ENCODE measurements at regions not wholly inside any gene's neighbourhood (a gene's known extent, or its start where the extent isn't known, plus 50 kb on each side); places are given as distances from the start of the nearest gene placed in this dataset.

DNA sequence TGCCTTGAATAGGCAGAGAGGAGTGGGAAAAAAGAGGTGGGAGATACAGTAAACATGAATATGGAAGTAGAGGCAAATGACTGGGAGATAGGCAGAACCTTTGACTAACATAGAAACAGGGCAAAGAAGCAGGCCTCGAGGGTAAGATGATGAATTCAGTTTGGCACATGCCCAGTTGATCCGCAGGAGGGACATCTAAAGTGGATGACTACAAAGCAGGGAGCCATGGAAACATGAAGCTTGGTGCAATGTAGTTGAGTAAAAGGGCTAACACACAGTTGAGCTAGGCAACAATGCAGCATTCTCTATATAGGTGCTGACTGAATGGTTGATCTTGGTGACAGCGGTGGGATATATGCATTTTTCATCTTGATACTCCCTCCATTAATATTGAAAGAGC is 253.8 kb downstream of the DMRT2 start:
- no peaks in the 10 kb centered on the region for H3K79me2 ChIP-seq (ENCODE audit: control insufficient read depth, insufficient read depth, low read length)
- ChIA-PET POLR2A (no interaction called here), CTCF (no interaction called here)
- TF ChIP-seq EZH2 (IDR thresholded peaks at IDR 0.05; ENCODE audit: borderline replicate concordance, low read depth, low read length, severe bottlenecking): no peak
- no peak for TF ChIP-seq FOS (IDR thresholded peaks at IDR 0.05; ENCODE audit: borderline replicate concordance, insufficient read depth, low read length)
- no peak for TF ChIP-seq POLR2A (IDR thresholded peaks at IDR 0.05; ENCODE audit: low read depth, low read length)
- TF ChIP-seq GATA2 (IDR thresholded peaks at IDR 0.05; ENCODE audit: insufficient read depth, insufficient read length, low read depth, low read length): no peak
- TF ChIP-seq, protein P1, sequence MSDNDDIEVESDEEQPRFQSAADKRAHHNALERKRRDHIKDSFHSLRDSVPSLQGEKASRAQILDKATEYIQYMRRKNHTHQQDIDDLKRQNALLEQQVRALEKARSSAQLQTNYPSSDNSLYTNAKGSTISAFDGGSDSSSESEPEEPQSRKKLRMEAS (IDR thresholded peaks at IDR 0.05; ENCODE audit: insufficient read depth, insufficient read length): no peak
- TF ChIP-seq, protein P2, sequence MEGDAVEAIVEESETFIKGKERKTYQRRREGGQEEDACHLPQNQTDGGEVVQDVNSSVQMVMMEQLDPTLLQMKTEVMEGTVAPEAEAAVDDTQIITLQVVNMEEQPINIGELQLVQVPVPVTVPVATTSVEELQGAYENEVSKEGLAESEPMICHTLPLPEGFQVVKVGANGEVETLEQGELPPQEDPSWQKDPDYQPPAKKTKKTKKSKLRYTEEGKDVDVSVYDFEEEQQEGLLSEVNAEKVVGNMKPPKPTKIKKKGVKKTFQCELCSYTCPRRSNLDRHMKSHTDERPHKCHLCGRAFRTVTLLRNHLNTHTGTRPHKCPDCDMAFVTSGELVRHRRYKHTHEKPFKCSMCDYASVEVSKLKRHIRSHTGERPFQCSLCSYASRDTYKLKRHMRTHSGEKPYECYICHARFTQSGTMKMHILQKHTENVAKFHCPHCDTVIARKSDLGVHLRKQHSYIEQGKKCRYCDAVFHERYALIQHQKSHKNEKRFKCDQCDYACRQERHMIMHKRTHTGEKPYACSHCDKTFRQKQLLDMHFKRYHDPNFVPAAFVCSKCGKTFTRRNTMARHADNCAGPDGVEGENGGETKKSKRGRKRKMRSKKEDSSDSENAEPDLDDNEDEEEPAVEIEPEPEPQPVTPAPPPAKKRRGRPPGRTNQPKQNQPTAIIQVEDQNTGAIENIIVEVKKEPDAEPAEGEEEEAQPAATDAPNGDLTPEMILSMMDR (IDR thresholded peaks at IDR 0.05; ENCODE audit: extremely low read depth in 1 of 2, insufficient read depth in 1 of 2, low read depth in 1 of 2, low read length in 2 of 2): no peak
- TF ChIP-seq MYC (IDR thresholded peaks at IDR 0.05; ENCODE audit: low read depth, low read length): no peak
- dilution Hi-C loops (cut with MboI; ENCODE audit: extremely low pct_ligation_motif_present, low sequenced_read_pairs): no loop called here
- no peaks in the 10 kb centered on the region for H4K20me1 ChIP-seq (replicated peaks; ENCODE audit: control insufficient read depth, extremely low read depth, insufficient read depth, low read length)
- H3K9ac ChIP-seq (replicated peaks; ENCODE audit: extremely low read depth, insufficient read depth, low read length): no peak overlapping the region
- DNase-seq (ENCODE audit: low read depth, low spot score) (no peak), FAIRE-seq (no peak)
- H3K4me1 ChIP-seq (ENCODE audit: control insufficient read depth, extremely low read depth, insufficient read depth, low read length): no peaks in the 10 kb centered on the region
- no peak overlapping the region for H3K4me3 ChIP-seq (replicated peaks in 1 of 3; ENCODE audit: insufficient read depth in 1 of 3, low read depth in 1 of 3, low read length in 3 of 3)
- H2AFZ ChIP-seq (ENCODE audit: low read depth, low read length): no peak overlapping the region
- H3K27ac ChIP-seq (ENCODE audit: insufficient read depth, low read depth, low read length): no peak overlapping the region
- intact Hi-C loops (cut with micrococcal nuclease): no loop called here
- BruUV-seq (replicated peaks): no TSS peak
- no peaks in the 10 kb centered on the region for H3K27me3 ChIP-seq (ENCODE audit: control insufficient read depth in 2 of 2, insufficient read depth in 2 of 2, low read length in 2 of 2)
- no peaks in the 10 kb centered on the region for H3K9me1 ChIP-seq (replicated peaks; ENCODE audit: control insufficient read depth, extremely low read depth, insufficient read depth, low read length)
- no peaks in the 10 kb centered on the region for H3K36me3 ChIP-seq (ENCODE audit: control insufficient read depth in 2 of 2, extremely low read depth in 1 of 2, insufficient read depth in 2 of 2, low read length in 2 of 2)
- H3K9me3 ChIP-seq (replicated peaks; ENCODE audit: control insufficient read depth, insufficient read depth, low read length): peaks cover 8% of the 10 kb centered on the region
- no peak overlapping the region for H3K4me2 ChIP-seq (ENCODE audit: insufficient read depth, low read length)

Measured in endothelial cell of umbilical vein (primary cell).